ENCODE measurements at regions not wholly inside any gene's neighbourhood (a gene's known extent, or its start where the extent isn't known, plus 50 kb on each side); places are given as distances from the start of the nearest gene placed in this dataset.

DNA sequence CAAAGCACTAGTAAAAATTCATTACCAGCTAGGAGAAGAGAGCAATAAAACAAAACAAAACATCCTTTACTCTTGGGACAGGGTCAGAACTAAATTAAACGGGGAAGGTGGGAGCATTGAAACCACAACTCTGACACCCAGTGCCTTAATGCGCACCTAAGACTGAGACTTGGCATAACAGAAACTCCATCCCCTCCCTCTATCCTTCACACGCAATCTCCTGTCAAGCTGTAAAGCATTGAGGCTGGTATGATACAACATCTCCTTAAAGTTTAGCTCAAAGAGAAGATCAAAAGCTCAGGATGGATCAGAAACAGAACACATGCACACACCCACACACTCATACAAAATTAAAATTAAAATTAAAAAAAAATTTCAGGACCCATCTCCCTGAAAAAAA is 951.3 kb downstream of the STIM2 start:
- no peak for TF ChIP-seq GATA2 (IDR thresholded peaks at IDR 0.05; ENCODE audit: low read depth, low read length)
- TF ChIP-seq GATA3 (IDR thresholded peaks at IDR 0.05; ENCODE audit: low read depth, low read length): no peak

Measured in SH-SY5Y (cell line).